ENCODE measurements at regions not wholly inside any gene's neighbourhood (a gene's known extent, or its start where the extent isn't known, plus 50 kb on each side); places are given as distances from the start of the nearest gene placed in this dataset.

GRCh38 chr1:29999595-29999994, 723.8 kb downstream of the MATN1 start:
- TF ChIP-seq POLR2A (IDR thresholded peaks at IDR 0.05) (no peak), CTCF (IDR thresholded peaks at IDR 0.05) (no peak)

Measured in ovary (tissue), 3 donors.